Right lung (tissue), 2 donors: ENCODE measurements at regions not wholly inside any gene's neighbourhood (a gene's known extent, or its start where the extent isn't known, plus 50 kb on each side); places are given as distances from the start of the nearest gene placed in this dataset.

Source experiments
- DNase-seq, 2 donors: peaks; one replicate each; pipeline ENCODE4 v3.0.0-alpha.2; 2013

DNA sequence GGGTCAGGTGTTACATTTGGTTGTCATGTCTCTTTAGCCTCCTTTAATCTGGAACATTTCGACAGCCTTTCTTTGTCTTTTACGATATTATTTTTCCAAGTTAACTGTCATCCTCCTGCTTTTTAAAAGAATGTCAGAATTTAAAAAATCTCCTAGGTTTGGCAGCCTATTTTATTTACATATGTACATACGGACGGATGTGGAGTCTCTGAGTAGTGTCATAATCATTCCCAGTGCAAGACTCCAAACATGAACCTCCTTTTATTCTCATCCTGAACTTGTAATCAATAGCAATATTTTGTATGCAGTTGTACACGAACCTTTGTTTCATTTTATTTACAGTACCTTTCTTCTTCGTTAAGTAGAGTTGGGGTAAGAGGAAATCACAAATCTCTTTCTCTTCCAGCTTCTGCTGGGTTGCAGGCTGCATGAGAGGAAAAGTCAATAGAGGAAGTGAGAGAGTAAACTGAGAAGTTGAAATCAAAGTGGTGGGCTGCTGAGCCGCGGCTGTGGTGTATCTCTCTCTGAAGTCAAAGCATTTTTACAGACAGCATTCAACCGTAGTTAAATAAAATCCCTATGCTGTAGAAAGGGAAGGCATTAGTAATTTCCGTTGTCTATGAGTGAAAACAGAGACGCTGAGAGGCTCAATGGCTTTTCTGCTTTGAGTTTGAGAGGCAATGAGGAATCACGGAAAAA lies 53.9 kb upstream of the RPS6KA3 start:
- DNase-seq, result peak in 1 of 2 donors; percentile 15

DNA sequence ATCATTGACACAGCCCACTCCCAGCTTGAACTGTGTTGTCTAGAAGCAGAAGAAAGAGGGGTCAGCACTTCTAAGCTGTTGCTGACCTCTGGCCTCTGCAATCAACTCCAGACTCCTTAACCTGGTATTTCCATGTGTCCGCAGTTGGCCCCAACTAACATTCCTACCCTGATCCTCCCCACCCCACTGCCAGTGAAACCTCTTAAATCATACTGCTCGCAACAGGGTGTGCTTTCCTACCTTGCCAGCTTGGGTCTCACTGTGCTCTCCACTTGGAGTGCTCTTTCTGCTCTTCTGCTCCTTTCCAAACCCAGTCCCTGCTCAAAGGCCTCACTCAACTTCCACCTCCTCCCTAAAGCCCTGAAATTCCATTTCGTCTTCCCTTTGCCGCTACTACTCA lies 52.3 kb upstream of the RPS6KA3 start:
- DNase-seq, result no peak

DNA sequence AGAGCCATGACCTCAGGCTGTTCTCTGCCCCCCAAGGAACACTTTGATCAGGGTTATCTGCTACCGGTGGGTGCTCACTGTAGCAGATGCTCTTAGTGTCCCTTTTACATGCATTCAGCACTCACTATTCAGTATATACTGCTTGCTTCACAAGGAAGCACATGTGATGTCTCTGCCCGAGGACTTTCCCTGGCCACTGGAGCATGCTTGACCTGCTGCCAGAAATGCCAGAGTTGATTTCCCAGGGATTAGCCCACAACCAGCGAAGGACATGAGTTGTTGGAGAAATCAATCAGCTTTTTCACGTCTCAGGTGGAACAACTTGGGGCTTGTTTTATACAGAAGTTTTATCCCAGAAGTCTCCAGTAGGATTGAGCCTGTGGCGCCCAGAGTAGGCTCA lies 51.2 kb upstream of the RPS6KA3 start:
- DNase-seq, result no peak
